GM18951 (cell line): ENCODE measurements at regions not wholly inside any gene's neighbourhood (a gene's known extent, or its start where the extent isn't known, plus 50 kb on each side); places are given as distances from the start of the nearest gene placed in this dataset.
"Not testable (repeated sequence)": the region's sequence is repeated elsewhere in the genome, so short reads cannot be mapped to it uniquely, and the experiment has no call there.

Source experiments
- POLR2A ChIP-seq: IDR thresholded peaks from 4 replicates; pipeline ENCODE4 v1.6.1; 2011; ENCODE audit warnings: mild to moderate bottlenecking; ENCODE audit not compliant: insufficient read length, insufficient read depth; ENCODE audit errors: extremely low read depth
- in situ Hi-C: fragments of 300-500 bp; cut with MboI; formaldehyde crosslinking; loops from one replicate; pipeline ENCODE4 v1.12.0; 2022; ENCODE audit warnings: low sequenced_read_pairs, mixed read lengths, inconsistent platforms; ENCODE audit not compliant: unreplicated experiment

DNA sequence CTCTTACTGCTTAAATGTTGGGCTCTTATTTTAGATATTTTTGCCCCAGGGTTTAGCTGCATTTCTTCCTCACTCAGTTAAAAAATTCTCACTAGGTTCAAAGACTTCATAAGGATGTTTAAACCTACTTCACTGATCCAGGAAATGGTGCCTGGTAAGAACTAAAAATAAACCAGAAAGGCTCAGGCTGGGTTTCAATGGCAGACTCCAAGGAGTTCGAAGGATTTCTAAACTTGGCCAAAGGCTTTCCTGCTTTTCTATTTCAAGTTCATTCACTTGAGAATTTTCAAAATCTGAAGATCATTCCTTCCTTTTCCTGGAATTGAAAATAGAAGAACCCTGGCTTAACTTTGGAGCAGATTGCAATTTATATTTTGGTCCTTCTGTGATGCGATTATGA, 193.0 kb upstream of the MAP1B start:
- in situ Hi-C loops = no loop called here
- no peak for TF ChIP-seq POLR2A

- TF ChIP-seq POLR2A = no peak
- in situ Hi-C loops = no loop called here
These were observed 184.6 kb upstream of the MAP1B start for GRCh38 chr5:71922584-71923106.

GRCh38 chr5:71923755-71924154, 183.5 kb upstream of the MAP1B start:
- no peak for TF ChIP-seq POLR2A
- in situ Hi-C loops = no loop called here

GRCh38 chr5:71924325-71924724, 182.9 kb upstream of the MAP1B start:
- in situ Hi-C loops = no loop called here
- no peak for TF ChIP-seq POLR2A

DNA sequence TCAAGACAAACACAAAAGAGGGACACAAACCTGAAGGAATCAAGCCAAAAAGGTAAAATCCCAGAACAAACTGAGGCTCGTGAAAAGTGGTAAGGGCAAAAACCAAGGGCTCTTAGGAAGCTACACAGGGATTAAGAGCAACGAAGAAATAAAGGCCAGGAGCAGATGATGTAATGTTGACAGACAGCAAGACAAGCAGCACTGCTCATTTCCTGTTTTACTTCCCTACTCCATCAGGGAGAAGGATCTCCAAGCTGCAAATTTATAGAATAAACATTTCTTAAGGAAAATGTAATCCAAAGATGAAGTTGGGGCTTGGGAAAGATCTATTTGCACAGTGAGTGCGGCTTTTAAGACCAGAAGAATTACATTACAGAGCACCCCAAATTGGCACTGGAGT, 182.3 kb upstream of the MAP1B start:
- in situ Hi-C loops = no loop called here

DNA sequence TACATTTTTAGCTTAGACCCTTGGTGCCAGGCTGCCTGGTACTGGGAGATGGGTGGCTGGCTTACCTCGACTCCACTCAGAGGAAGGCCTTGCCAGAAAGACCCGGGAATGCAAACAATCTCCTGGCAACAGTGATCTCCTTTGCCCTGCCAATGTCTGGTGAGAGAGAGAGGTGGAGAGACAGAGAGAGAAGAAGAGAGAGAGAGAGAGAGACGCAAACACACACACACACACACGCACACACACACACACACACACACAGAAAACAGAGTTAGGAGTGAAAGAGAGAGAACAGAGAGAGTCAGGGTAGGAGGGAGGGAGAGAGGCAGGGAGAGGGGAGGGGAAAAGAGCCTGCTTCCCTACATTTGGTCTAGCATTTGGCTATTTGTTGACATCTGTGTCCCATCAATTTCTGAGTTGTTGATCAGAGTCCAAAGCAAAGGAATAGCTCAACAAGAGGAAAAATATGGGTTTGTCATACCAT, 181.6 kb upstream of the MAP1B start:
- in situ Hi-C loops = no loop called here

More for the DNA sequence above, 182.3 kb upstream of the MAP1B start:
- no peak for TF ChIP-seq POLR2A

GRCh38 chr5:71929003-71929402, 178.3 kb upstream of the MAP1B start:
- in situ Hi-C loops = no loop called here

More for the DNA sequence above, 181.6 kb upstream of the MAP1B start:
- no peak for TF ChIP-seq POLR2A

GRCh38 chr5:71930554-71930953, 176.7 kb upstream of the MAP1B start:
- in situ Hi-C loops = not testable (repeated sequence)

More at GRCh38 chr5:71929003-71929402, 178.3 kb upstream of the MAP1B start:
- TF ChIP-seq POLR2A = no peak

GRCh38 chr5:71932131-71932654, 175.1 kb upstream of the MAP1B start:
- in situ Hi-C loops = no loop called here
- no peak for TF ChIP-seq POLR2A

DNA sequence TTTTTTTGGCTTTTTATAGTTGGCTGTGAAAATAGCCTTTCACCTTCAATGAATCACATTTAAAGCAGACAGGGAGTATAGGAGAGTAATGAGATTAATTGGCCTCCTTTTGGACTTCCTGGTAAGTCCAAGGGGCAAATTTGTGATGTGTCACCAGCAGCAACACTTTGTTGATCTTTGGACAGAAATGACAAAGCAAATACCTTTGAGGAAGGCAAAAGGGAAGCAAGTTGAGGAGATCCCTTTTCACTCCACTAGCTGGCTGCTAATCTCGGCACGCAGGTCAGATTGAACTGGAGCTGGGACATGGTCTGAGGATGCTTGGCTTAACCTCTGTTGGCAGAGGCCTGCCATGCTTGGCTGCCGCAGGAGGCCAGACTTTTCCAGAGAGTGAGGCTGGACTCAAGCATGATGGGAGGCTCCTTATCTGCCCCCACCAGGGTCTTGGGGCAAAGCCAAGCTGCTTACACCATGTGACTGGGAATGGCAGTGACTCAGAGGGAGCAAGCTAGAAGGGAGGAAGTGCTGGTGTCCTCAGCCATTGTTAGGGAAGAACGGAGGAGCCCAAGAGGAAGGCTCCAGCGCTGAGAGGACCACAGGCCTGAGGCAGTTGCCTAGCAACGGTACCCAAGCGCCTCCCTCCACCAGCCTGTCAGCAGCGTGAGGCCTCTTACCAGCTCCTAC, 174.5 kb upstream of the MAP1B start:
- in situ Hi-C loops = no loop called here
- no peak for TF ChIP-seq POLR2A

DNA sequence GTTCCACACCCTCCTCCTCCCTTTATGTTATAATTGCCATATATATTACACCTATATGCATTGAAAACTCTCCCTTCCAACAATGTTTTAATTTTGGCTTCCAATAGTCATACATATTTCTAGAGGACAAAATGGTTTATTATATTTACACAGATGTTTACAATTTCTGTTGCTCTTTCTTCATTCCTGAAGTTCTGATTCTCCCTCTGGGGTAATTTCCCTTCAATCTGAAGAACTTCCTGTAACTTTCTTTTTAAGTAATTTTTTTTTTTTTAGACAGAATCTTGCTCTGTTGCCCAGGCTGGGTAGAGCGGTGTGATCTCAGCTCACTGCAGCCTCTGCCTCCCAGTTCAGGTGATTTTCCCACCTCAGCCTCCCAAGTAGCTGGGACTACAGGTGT, 173.0 kb upstream of the MAP1B start:
- in situ Hi-C loops = no loop called here
- TF ChIP-seq POLR2A = no peak

DNA sequence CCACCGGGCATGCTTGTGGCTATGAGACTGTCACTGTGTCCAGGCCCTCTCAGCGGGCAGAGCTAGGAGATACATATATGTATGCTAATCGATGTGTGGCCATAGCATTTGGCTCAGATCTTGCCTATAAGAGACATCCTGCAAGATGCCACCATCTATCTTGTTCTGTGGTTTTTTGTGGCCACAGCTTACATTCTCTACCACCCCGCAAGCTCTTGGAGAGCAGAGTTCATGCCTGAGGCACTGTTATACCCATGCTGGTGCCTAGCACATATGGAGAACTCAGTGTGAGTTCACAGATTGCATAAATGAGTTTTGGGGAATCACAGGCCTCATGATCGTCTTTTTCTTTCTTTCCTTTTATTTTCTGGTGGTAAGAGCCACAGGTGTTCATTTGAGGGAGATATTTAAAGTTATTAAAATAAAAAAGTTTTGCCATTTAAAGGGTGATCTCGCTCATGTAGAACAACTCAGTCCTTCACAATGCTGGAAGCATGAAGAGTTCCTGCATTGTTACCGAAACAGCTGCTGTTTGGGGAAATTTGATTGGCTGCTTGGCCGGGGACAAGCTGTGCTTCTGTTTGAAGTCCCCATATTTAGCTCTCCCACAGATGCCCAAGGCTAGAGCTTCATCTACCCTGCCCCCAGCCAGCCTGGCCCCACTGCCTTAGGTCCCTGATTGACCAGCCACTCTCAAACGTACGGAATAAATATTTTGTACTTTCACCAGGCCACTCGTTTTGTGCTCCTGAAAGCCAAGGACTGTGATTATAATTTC, 169.2 kb upstream of the MAP1B start:
- TF ChIP-seq POLR2A = no peak
- in situ Hi-C loops = no loop called here

DNA sequence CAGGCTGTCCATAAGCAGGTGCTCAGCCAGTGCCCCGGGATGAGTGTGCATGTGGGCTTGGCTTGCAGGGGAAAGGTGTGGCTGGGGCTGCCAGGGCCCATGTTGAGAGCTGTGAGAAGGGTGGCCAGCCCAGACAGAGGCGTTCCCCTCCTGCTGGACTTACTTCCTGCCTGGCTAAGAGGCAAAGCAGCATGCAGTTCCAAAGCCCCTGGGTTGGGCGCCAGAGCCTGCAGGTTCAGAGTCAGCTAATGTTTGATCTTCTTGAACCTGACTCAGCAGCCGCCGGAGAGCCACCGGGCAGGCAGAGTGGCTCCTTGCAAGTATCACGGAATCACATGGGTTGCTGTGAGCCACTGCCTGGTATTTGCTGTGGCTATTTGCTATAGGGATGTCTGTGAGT, 168.4 kb upstream of the MAP1B start:
- TF ChIP-seq POLR2A = no peak
- in situ Hi-C loops = no loop called here
